Embryonic facial prominence (tissue), 1 donor: ENCODE measurements at regions not wholly inside any gene's neighbourhood (a gene's known extent, or its start where the extent isn't known, plus 50 kb on each side); places are given as distances from the start of the nearest gene placed in this dataset.
"Not testable (repeated sequence)": the region's sequence is repeated elsewhere in the genome, so short reads cannot be mapped to it uniquely, and the experiment has no call there.

Experiments
- DNase-seq: peaks from one replicate; pipeline ENCODE4 v3.0.0-alpha.2; 2016; ENCODE audit errors: extremely low spot score

GRCh38 chr2:88999365-88999764 lies 307.9 kb downstream of the RPIA start:
- no peak for DNase-seq

- DNase-seq, result no peak
Observed at GRCh38 chr2:89000235-89000634, 308.8 kb downstream of the RPIA start.

GRCh38 chr2:89004238-89004637 lies 312.8 kb downstream of the RPIA start:
- not testable (repeated sequence) for DNase-seq

DNA sequence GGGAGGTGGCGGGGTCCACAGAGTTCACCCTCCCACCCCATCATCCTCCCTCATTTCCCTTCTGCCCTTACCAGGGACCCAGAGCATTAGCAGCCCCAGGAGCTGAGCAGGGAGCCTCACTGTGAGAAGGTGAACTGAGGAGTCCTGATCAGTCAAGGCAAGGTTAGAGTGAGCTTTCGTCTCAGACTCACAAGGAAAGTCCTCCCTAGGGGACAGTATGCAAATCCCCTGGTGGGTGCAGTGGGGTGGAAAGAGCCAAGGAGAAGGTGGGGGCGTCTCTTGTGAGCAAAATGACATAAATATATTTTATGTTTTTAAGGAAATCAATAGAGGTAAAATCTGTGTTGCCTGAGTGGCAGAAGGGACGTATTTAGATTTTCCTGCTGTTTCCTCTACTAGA lies 329.1 kb downstream of the RPIA start:
- DNase-seq, result not testable (repeated sequence)

DNA sequence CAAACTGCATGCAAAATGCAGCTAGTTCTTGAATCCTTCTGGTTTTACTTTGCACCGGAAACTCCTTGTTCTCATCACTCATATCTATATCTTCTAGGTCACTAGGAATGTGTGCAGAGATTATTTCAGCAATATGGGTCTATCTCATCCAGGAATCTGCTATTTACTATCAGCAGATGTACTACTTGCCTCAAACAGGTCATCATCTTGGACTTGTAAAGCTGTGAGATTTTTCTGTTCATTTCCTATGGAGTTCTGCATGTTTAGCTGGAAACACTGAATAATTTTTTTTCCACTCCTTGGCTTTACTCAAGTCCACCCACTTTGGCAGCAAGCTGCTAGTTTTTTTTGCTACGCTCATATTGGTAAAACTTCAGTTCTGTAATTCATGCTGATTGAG lies 334.8 kb downstream of the RPIA start:
- DNase-seq, result not testable (repeated sequence)

GRCh38 chr2:89027115-89027514 lies 335.6 kb downstream of the RPIA start:
- DNase-seq, result not testable (repeated sequence)

GRCh38 chr2:89027536-89027935 lies 336.1 kb downstream of the RPIA start:
- not testable (repeated sequence) for DNase-seq

DNA sequence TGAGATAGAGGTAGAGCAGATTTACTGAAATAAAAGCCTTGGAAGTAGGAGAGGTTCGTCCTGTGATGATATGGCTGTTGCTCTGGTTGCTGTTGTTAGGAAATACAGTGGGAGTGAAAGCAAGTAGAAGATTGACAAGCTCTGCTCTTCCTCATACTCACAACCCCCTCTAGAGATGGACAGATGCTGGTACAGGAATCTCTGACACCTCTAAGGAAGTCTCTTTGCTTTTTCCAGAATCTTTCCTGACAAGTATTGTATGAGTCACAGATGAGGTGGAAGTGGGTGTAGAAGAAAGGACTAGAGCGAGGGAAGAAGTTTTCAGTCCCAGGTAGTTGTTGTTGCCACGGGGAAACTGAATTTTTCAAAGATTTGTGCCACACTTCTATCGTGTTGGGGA lies 337.8 kb downstream of the RPIA start:
- not testable (repeated sequence) for DNase-seq

- not testable (repeated sequence) for DNase-seq
Observed at GRCh38 chr2:89048138-89049066, 356.9 kb downstream of the RPIA start.

GRCh38 chr2:89058616-89059015 lies 367.1 kb downstream of the RPIA start:
- not testable (repeated sequence) for DNase-seq

GRCh38 chr2:89061174-89061573 lies 369.7 kb downstream of the RPIA start:
- DNase-seq, result not testable (repeated sequence)

DNA sequence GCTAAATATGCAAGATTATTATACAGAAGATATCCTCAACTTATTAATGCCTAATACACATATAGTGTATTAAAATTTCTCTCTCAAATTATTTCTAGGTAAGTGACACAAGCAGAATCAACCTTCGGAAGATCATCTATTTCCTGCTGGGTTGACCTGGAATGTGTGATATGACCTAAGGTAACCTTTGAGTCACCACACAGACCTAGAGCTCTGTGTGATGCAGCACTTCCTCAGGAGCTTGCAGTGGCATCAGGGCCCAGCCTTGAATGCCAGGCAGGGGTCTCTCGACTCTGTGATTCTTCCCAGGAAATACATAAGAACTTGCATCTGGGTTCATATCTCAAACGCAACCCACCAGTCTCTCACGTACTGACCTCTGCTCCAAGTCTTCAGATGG lies 385.3 kb downstream of the RPIA start:
- DNase-seq, result not testable (repeated sequence)

DNA sequence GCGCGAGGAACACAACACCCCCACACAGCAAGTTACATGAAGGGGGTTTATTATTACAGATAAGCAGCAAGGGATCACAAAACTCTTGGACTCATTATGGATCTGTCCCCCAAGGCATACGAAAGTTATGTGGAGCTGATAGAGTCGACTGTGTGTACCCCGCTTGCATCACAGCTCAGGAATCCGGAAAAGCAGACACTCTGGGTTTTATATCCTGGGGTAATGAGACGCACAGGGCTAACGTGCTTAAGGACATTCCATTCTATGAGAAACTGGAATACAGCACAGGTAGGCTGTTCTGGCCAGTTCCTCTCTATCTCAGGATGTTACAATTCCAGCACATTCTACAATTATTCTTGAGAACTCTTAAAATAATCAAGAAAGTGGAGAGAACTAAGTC lies 401.4 kb downstream of the RPIA start:
- DNase-seq, result peak; percentile 5

DNA sequence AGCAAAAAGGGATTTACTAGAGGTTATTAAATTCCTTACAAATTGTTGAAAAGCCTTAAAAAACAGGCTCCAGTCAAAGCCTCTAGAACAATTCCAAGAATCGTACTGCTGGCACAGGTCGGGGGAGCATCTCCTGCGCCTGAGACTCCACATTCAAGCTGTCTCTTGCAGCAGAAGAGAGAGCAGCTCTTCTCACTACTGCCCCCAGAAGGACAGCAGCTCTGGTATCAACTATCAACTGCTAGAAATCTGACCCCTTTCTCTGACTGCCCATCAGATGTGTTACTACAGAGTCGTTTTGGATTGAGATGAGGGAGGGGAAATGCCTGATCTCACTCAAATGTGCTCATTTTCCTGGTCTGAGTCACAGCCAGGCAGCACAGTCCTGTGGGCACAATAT lies 403.6 kb downstream of the RPIA start:
- DNase-seq, result not testable (repeated sequence)

- not testable (repeated sequence) for DNase-seq
Observed at GRCh38 chr2:89102587-89102986, 411.1 kb downstream of the RPIA start.

DNA sequence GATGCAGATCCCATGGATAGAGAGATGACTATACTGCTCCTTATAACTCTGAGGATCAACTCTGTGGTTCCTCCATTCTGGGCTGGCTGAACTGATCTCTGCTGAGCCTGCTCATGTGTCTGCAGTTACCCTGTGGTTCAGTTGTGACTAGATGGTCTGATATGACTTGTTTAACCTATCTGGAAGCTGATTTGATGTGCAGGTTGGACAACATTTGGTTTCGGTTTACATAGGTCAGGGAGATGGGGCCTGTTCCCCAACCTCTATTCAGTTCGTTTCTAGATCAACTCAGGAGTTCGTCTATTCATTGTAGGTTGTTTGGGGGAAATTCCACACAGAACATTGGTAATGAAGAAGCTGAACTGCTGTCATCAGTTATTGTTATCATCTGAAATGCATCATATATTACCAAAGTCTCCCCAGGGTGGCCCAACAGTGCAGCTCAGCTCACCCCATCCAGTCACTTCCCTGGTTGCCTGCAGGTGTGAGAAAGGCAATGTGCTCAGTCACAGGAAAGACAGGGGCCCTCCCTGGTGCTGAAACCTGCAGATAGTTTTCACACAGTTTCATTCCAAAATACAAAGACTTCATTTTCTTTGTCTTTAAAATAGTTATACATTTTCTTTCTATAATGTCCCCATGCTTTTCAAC lies 415.0 kb downstream of the RPIA start:
- DNase-seq, result not testable (repeated sequence)

GRCh38 chr2:89112434-89112833 lies 421.0 kb downstream of the RPIA start:
- DNase-seq, result not testable (repeated sequence)

GRCh38 chr2:89113286-89113685 lies 421.8 kb downstream of the RPIA start:
- not testable (repeated sequence) for DNase-seq

GRCh38 chr2:89129440-89129839 lies 438.0 kb downstream of the RPIA start:
- DNase-seq, result not testable (repeated sequence)

DNA sequence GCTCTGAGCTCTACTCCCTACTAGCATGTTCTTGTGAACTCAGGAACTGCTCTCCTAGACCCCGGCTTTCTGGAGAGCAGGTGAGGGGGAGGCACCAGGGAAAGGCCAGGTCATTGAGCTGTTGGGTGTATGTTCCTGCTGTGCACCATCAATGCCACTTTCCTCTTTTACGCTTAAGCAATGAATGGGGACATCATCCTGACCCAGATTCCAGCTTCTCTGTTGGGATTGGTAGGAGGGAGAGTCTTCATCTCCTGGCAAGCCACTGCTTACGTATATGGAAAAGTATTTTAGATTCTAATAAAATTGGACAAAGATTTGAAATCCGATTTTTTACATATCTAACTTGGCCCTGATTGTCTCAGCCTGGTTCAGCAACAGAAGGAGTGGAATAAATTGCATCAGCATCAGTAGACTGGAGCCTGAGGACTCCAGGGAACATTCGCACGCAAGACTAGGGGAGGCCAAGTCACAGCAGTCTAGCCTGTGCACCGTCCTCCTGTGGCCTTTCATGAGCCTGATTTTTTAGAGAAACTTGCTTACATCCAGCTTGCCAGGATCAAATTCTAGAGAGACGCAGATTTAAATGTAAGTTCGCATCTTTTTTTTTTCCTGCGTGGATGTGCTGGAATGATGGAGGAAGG lies 439.3 kb downstream of the RPIA start:
- DNase-seq, result not testable (repeated sequence)

- DNase-seq, result not testable (repeated sequence)
Observed at GRCh38 chr2:89142959-89143358, 451.5 kb downstream of the RPIA start.

- DNase-seq, result not testable (repeated sequence)
Observed at GRCh38 chr2:89145342-89145741, 453.9 kb downstream of the RPIA start.
